HepG2 (cell line): ENCODE measurements at regions not wholly inside any gene's neighbourhood (a gene's known extent, or its start where the extent isn't known, plus 50 kb on each side); places are given as distances from the start of the nearest gene placed in this dataset.

ENCODE experiments used
- ATAC-seq: fragments of 200-7000 bp; cut with Tn5 transposase; 3 replicates; pipeline ENCODE4 v1.9.1; 2020; ENCODE audit warnings: mild to moderate bottlenecking, moderate library complexity
- BruUV-seq: library from RNA; stranded (reverse); fragments of 400-500 nt; replicated peaks from 2 replicates; lab custom pipeline; 2021; lab: Mats Ljungman, UMichigan
- CTCF ChIA-PET: fragments of 300-600 bp; formaldehyde crosslinking; extraction: SDS; loops from one replicate; lab custom pipeline; 2021; ENCODE audit warnings: low total read pairs, inconsistent platforms, low intra/inter-chr PET ratio; lab: Yijun Ruan, JAX
- POLR2A ChIA-PET: fragments of 350-600 bp; sonication (Branson Sonifier 250); formaldehyde crosslinking; loops from one replicate; lab custom pipeline; 2020; ENCODE audit warnings: antibody characterized with exemption, inconsistent platforms; lab: Yijun Ruan, JAX
- DNase-seq: peaks from one replicate; pipeline ENCODE4 v3.0.0-alpha.2; 2015; ENCODE audit warnings: low spot score
- FAIRE-seq: peaks from 3 replicates; lab custom pipeline; 2011; peaks lifted over from hg19 to GRCh38; lab: Jason Lieb, UNC
- H2AFZ ChIP-seq: one replicate; pipeline ENCODE4 v1.6.1; 2011; ENCODE audit warnings: low read length, inconsistent platforms
- H3K27ac ChIP-seq: fragments of 300-600 bp; 3 replicates; pipeline ENCODE4 v1.8.0; 2011; ENCODE audit warnings: mixed run types, mild to moderate bottlenecking, mixed read lengths, low read length, inconsistent platforms; ENCODE audit not compliant: insufficient read depth; ENCODE audit errors: extremely low read length
- H3K27me3 ChIP-seq, 2 experiments: fragments of 200-600 bp in 1 of 2; 2 replicates in 1 of 2; 3 replicates in 1 of 2; pipeline versions ENCODE4 v1.6.0 to v1.8.0; 2011; ENCODE audit warnings: low read length in 2 of 2, mild to moderate bottlenecking in 2 of 2, moderate library complexity in 2 of 2, inconsistent platforms in 1 of 2; ENCODE audit not compliant: insufficient read depth in 2 of 2, control insufficient read depth in 1 of 2
- H3K36me3 ChIP-seq, 2 experiments: fragments of 200-600 bp in 1 of 2; replicated peaks in 1 of 2; 2 replicates in 1 of 2; 3 replicates in 1 of 2; pipeline versions ENCODE4 v1.5.1 to v1.8.0; 2011; ENCODE audit warnings: low read length in 2 of 2, inconsistent platforms in 1 of 2; ENCODE audit not compliant: insufficient read depth in 2 of 2, control insufficient read depth in 1 of 2
- H3K4me1 ChIP-seq: 2 replicates; pipeline ENCODE4 v1.5.1; 2012; ENCODE audit warnings: low read length, inconsistent platforms; ENCODE audit not compliant: insufficient read depth
- H3K4me2 ChIP-seq: 2 replicates; pipeline ENCODE4 v1.6.0; 2011; ENCODE audit warnings: low read depth, low read length, inconsistent platforms
- H3K4me3 ChIP-seq, 3 experiments: fragments of 200-600 bp in 1 of 3; sonication (generic), shearing (Covaris generic) in 1 of 3; replicated peaks in 1 of 3; 2 replicates each; pipeline ENCODE4 v1.5.1; 2011 to 2016; ENCODE audit warnings: low read length in 3 of 3, inconsistent platforms in 2 of 3, low read depth in 2 of 3, mild to moderate bottlenecking in 2 of 3, control low read depth in 1 of 3, mixed read lengths in 1 of 3; ENCODE audit not compliant: insufficient read depth in 1 of 3
- H3K79me2 ChIP-seq: one replicate; pipeline ENCODE4 v1.6.1; 2011; ENCODE audit warnings: low read length, inconsistent platforms; ENCODE audit not compliant: insufficient read depth
- H3K9ac ChIP-seq: 2 replicates; pipeline ENCODE4 v1.6.0; 2011; ENCODE audit warnings: mild to moderate bottlenecking, low read depth, low read length, inconsistent platforms; ENCODE audit not compliant: insufficient read depth
- H3K9me3 ChIP-seq: 2 replicates; pipeline ENCODE4 v1.5.1; 2012; ENCODE audit warnings: mild to moderate bottlenecking, low read length
- H4K20me1 ChIP-seq: 2 replicates; pipeline ENCODE4 v1.6.0; 2011; ENCODE audit warnings: inconsistent platforms, mild to moderate bottlenecking, low read length, moderate library complexity; ENCODE audit not compliant: insufficient read depth
- EEA1 ChIP-seq: sonication (generic); formaldehyde crosslinking; IDR thresholded peaks from 2 replicates; pipeline ENCODE4 v1.5.1; 2020; ENCODE audit warnings: mild to moderate bottlenecking, missing genetic modification reagents, borderline replicate concordance
- ETV5 ChIP-seq: IDR thresholded peaks from 2 replicates; pipeline ENCODE4 v1.6.1; 2018; ENCODE audit warnings: missing biosample characterization, missing genetic modification reagents, inconsistent platforms, borderline replicate concordance
- FOSL2 ChIP-seq: sonication (generic); formaldehyde crosslinking; IDR thresholded peaks from 2 replicates; pipeline ENCODE4 v1.4.0; 2020; ENCODE audit warnings: missing genetic modification reagents
- GABPA ChIP-seq, 2 experiments: IDR thresholded peaks; 2 replicates each; pipeline ENCODE4 v1.6.1; 2011 to 2016; ENCODE audit warnings: low read depth in 2 of 2, low read length in 1 of 2, missing biosample characterization in 1 of 2, missing genetic modification characterization in 1 of 2
- GABPB1 ChIP-seq: IDR thresholded peaks from 2 replicates; pipeline ENCODE4 v1.6.1; 2016; ENCODE audit warnings: mild to moderate bottlenecking, missing genetic modification reagents, moderate library complexity, missing compliant biosample characterization
- GTF2F1 ChIP-seq: fragments of 150-350 bp; IDR thresholded peaks from 2 replicates; pipeline ENCODE4 v1.6.1; 2014; ENCODE audit warnings: low read length
- JUND ChIP-seq: sonication (generic); formaldehyde crosslinking; IDR thresholded peaks from 2 replicates; pipeline ENCODE4 v1.8.0; 2022; ENCODE audit warnings: mild to moderate bottlenecking, missing genetic modification reagents
- SIX1 ChIP-seq: sonication (generic); formaldehyde crosslinking; IDR thresholded peaks from 2 replicates; pipeline ENCODE4 v1.4.0; 2020; ENCODE audit warnings: missing genetic modification reagents, borderline replicate concordance
- ZKSCAN1 ChIP-seq: fragments of 150-350 bp; IDR thresholded peaks from 2 replicates; pipeline ENCODE4 v1.6.1; 2014; ENCODE audit warnings: low read length
- ZNF232 ChIP-seq: sonication (generic); formaldehyde crosslinking; IDR thresholded peaks from 2 replicates; pipeline ENCODE4 v1.4.0; 2020; ENCODE audit warnings: missing genetic modification reagents, borderline replicate concordance
- ZNF263 ChIP-seq: sonication (generic); formaldehyde crosslinking; IDR thresholded peaks from 2 replicates; pipeline ENCODE4 v1.4.0; 2020; ENCODE audit warnings: missing genetic modification reagents
- ZNF891 ChIP-seq: sonication (generic); formaldehyde crosslinking; IDR thresholded peaks from 2 replicates; pipeline ENCODE4 v1.5.0; 2020; ENCODE audit warnings: mild to moderate bottlenecking, missing genetic modification reagents
- WGBS: methylation state at CpG from one replicate; pipeline ENCODE4 v1.1.6; 2017; ENCODE audit warnings: low lambda C conversion rate; 5-methylcytosine and 5-hydroxymethylcytosine counted together
- in situ Hi-C: cut with HindIII; loops from 2 replicates; pipeline ENCODE4 v1.10.0; 2017; ENCODE audit warnings: low pct_unique_long_range_greater_than_20kb; ENCODE audit not compliant: extremely low pct_ligation_motif_present
- intact Hi-C: fragments of 100-400 bp; cut with micrococcal nuclease; formaldehyde crosslinking; loops from one replicate; pipeline ENCODE4 v1.10.0; 2022; ENCODE audit not compliant: unreplicated experiment

DNA sequence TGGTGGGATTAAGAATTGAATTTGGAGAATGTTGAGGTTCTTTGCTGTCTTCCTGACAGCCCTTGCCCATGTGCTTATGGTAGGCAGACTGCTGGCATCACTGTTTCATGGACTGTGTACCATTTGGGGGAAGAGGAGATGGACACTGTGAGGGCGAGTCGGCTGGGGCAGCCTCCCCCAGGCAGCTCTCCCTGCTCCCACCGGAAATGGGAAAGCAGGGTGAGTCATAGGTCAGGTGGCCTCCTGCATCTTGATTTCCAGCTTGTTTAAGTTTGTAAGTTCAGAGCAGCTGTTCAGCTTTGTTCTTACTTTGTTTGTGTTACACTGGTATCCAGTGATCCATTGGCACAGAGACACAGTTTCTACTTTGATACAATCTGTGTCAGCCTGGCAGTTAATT, 87.2 kb upstream of the CNIH3 start:
- in situ Hi-C loops (no loop called here), intact Hi-C loops (no loop called here)
- H3K27ac ChIP-seq, result no peak overlapping the region
- no peak overlapping the region for H3K4me3 ChIP-seq
- no peaks in the 10 kb centered on the region for H4K20me1 ChIP-seq
- no peak for DNase-seq
- ChIA-PET CTCF (no interaction called here), POLR2A (no interaction called here)
- no peak; the same call in 2 of the 3 replicates for ATAC-seq
- no peak for FAIRE-seq
- no TSS peak for BruUV-seq
- H3K4me1 ChIP-seq, result peaks cover 7% of the 10 kb centered on the region; the same call in 1 of the 2 replicates
- H3K27me3 ChIP-seq, result no peaks in the 10 kb centered on the region
- no peak overlapping the region for H3K9ac ChIP-seq
- no peak overlapping the region; the same call in 1 of the 2 replicates for H3K4me2 ChIP-seq
- TF ChIP-seq SIX1 (CRISPR knock-in tag) (no peak), GABPB1 (CRISPR knock-in tag) (peak; percentile 42; the same call in 1 of the 2 replicates), FOSL2 (peak; percentile 84), EEA1 (CRISPR knock-in tag) (no peak), ETV5 (CRISPR knock-in tag) (peak; percentile 27; the same call in 1 of the 2 replicates), GABPA (IDR thresholded peaks at IDR 0.05; ENCODE audit: low read depth, low read length) (no peak), GABPA (CRISPR knock-in tag; IDR thresholded peaks at IDR 0.05; ENCODE audit: low read depth) (peak; percentile 55), ZNF263 (CRISPR knock-in tag) (0 out of 2 replicates have a peak, but pooled peaks have one; percentile 28)
- H3K79me2 ChIP-seq, result no peaks in the 10 kb centered on the region
- H3K36me3 ChIP-seq, result no peaks in the 10 kb centered on the region
- 0% methylated on average over 1 of the region's 3 CpGs for WGBS
- H2AFZ ChIP-seq, result no peak overlapping the region
- H3K9me3 ChIP-seq, result no peaks in the 10 kb centered on the region

DNA sequence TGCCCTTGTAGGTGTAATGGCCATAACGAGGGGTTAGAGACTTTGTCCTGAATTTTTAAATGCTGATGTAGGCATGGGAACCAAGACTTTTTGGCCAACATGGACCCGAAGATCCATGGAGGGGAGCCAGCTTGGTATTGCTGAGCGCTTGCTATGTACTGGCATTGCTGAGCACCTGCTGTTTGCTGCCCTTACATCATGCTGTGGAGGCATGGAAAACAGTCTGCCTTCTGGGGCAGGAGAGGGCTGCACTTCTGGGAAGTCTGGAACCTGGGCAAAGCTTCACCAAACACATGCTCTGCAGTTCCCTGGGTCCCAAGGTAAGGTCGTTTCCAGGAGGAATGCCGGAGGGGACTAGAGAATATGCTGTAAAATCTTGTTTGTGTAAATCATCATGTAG, 86.3 kb upstream of the CNIH3 start:
- in situ Hi-C loops, result no loop called here
- POLR2A ChIA-PET, result no interaction called here

More for the DNA sequence above, 86.3 kb upstream of the CNIH3 start:
- FAIRE-seq, result no peak
- Histone ChIP-seq H3K4me1 (peaks cover 7% of the 10 kb centered on the region; the same call in 1 of the 2 replicates), H3K9ac (no peak overlapping the region), H3K27ac (no peak overlapping the region), H3K9me3 (no peaks in the 10 kb centered on the region), H3K36me3 (no peaks in the 10 kb centered on the region), H3K4me2 (no peak overlapping the region), H2AFZ (no peak overlapping the region), H4K20me1 (no peaks in the 10 kb centered on the region), H3K27me3 (peaks cover 0 to under 1% of the 10 kb centered on the region in 2 experiments; a peak in 1 of 5 replicates), H3K4me3 (no peak overlapping the region), H3K79me2 (no peaks in the 10 kb centered on the region)
- no peak for ATAC-seq
- no peak for DNase-seq
- TF ChIP-seq ZNF891 (CRISPR knock-in tag), result no peak
- no peak for TF ChIP-seq GTF2F1
- TF ChIP-seq ZKSCAN1, result no peak
- TF ChIP-seq ZNF232 (CRISPR knock-in tag), result no peak
- TF ChIP-seq JUND (CRISPR knock-in tag), result no peak
- CTCF ChIA-PET, result no interaction called here
- BruUV-seq, result no TSS peak
- intact Hi-C loops, result no loop called here
- WGBS, result 41% methylated on average over 5 of the region's 5 CpGs
